GM19395 (cell line): ENCODE measurements at regions not wholly inside any gene's neighbourhood (a gene's known extent, or its start where the extent isn't known, plus 50 kb on each side); places are given as distances from the start of the nearest gene placed in this dataset.
"Not testable (repeated sequence)": the region's sequence is repeated elsewhere in the genome, so short reads cannot be mapped to it uniquely, and the experiment has no call there.

Experiments
- ATAC-seq: cut with Tn5 transposase; IDR thresholded peaks from one replicate; pipeline ENCODE4 v1.9.1; 2021; ENCODE audit warnings: mild to moderate bottlenecking, moderate library complexity; ENCODE audit not compliant: unreplicated experiment

- ATAC-seq, result no peak
Observed at GRCh38 chr9:124124729-124125650, 113.4 kb downstream of the LHX2 start.

- ATAC-seq, result no peak
Observed at GRCh38 chr9:124125651-124125977, 114.0 kb downstream of the LHX2 start.

- ATAC-seq, result no peak
Observed at GRCh38 chr9:124126648-124127646, 115.4 kb downstream of the LHX2 start.

- ATAC-seq, result no peak
Observed at GRCh38 chr9:124128568-124129166, 117.1 kb downstream of the LHX2 start.

- ATAC-seq, result no peak
Observed at GRCh38 chr9:124130277-124131075, 118.9 kb downstream of the LHX2 start.

GRCh38 chr9:124131518-124131917 lies 120.0 kb downstream of the LHX2 start:
- not testable (repeated sequence) for ATAC-seq

- ATAC-seq, result no peak
Observed at GRCh38 chr9:124132671-124133147, 121.1 kb downstream of the LHX2 start.

GRCh38 chr9:124133727-124134126 lies 122.2 kb downstream of the LHX2 start:
- no peak for ATAC-seq

- no peak for ATAC-seq
Observed at GRCh38 chr9:124134526-124134925, 123.0 kb downstream of the LHX2 start.

GRCh38 chr9:124135813-124136365 lies 121.9 kb upstream of the NEK6 start:
- no peak for ATAC-seq

- ATAC-seq, result peak; percentile 88
Observed at GRCh38 chr9:124137009-124137943, 120.5 kb upstream of the NEK6 start.

- no peak for ATAC-seq
Observed at GRCh38 chr9:124137944-124138335, 119.8 kb upstream of the NEK6 start.

- no peak for ATAC-seq
Observed at GRCh38 chr9:124139001-124139400, 118.7 kb upstream of the NEK6 start.

- no peak for ATAC-seq
Observed at GRCh38 chr9:124140941-124141568, 116.7 kb upstream of the NEK6 start.

GRCh38 chr9:124144561-124145123 lies 113.1 kb upstream of the NEK6 start:
- not testable (repeated sequence) for ATAC-seq

- no peak for ATAC-seq
Observed at GRCh38 chr9:124146031-124146561, 111.7 kb upstream of the NEK6 start.

- no peak for ATAC-seq
Observed at GRCh38 chr9:124149992-124150391, 107.8 kb upstream of the NEK6 start.

- no peak for ATAC-seq
Observed at GRCh38 chr9:124163760-124164255, 93.9 kb upstream of the NEK6 start.
